HG02763 (cell line): ENCODE measurements at regions not wholly inside any gene's neighbourhood (a gene's known extent, or its start where the extent isn't known, plus 50 kb on each side); places are given as distances from the start of the nearest gene placed in this dataset.
"Not testable (repeated sequence)": the region's sequence is repeated elsewhere in the genome, so short reads cannot be mapped to it uniquely, and the experiment has no call there.

Experiments used
- ATAC-seq: cut with Tn5 transposase; IDR thresholded peaks from one replicate; pipeline ENCODE4 v1.9.1; 2021; ENCODE audit warnings: mild to moderate bottlenecking, moderate library complexity; ENCODE audit not compliant: unreplicated experiment

- ATAC-seq, result no peak
Measured at GRCh38 chr12:102669056-102669455, 188.7 kb upstream of the IGF1 start.

GRCh38 chr12:102666176-102666575, 185.8 kb upstream of the IGF1 start:
- ATAC-seq, result not testable (repeated sequence)

- ATAC-seq, result no peak
Measured at GRCh38 chr12:102659200-102659911, 179.0 kb upstream of the IGF1 start.

GRCh38 chr12:102653406-102653805, 173.0 kb upstream of the IGF1 start:
- no peak for ATAC-seq

- ATAC-seq, result no peak
Measured at GRCh38 chr12:102652645-102653313, 172.4 kb upstream of the IGF1 start.

GRCh38 chr12:102645968-102646367, 165.6 kb upstream of the IGF1 start:
- no peak for ATAC-seq

- no peak for ATAC-seq
Measured at GRCh38 chr12:102643879-102644575, 163.7 kb upstream of the IGF1 start.

GRCh38 chr12:102642199-102642598, 161.8 kb upstream of the IGF1 start:
- ATAC-seq, result no peak

- ATAC-seq, result not testable (repeated sequence)
Measured at GRCh38 chr12:102640658-102641057, 160.3 kb upstream of the IGF1 start.

- no peak for ATAC-seq
Measured at GRCh38 chr12:102638777-102639176, 158.4 kb upstream of the IGF1 start.

- no peak for ATAC-seq
Measured at GRCh38 chr12:102633981-102634605, 153.7 kb upstream of the IGF1 start.

GRCh38 chr12:102631274-102631673, 150.9 kb upstream of the IGF1 start:
- ATAC-seq, result no peak

- ATAC-seq, result no peak
Measured at GRCh38 chr12:102629262-102629888, 149.0 kb upstream of the IGF1 start.

GRCh38 chr12:102625819-102626218, 145.5 kb upstream of the IGF1 start:
- ATAC-seq, result no peak

- ATAC-seq, result no peak
Measured at GRCh38 chr12:102622618-102623017, 142.3 kb upstream of the IGF1 start.

- no peak for ATAC-seq
Measured at GRCh38 chr12:102618197-102618877, 138.0 kb upstream of the IGF1 start.

- ATAC-seq, result no peak
Measured at GRCh38 chr12:102616692-102617091, 136.3 kb upstream of the IGF1 start.

- ATAC-seq, result no peak
Measured at GRCh38 chr12:102611995-102612394, 131.6 kb upstream of the IGF1 start.

GRCh38 chr12:102609996-102610395, 129.6 kb upstream of the IGF1 start:
- ATAC-seq, result no peak

- ATAC-seq, result no peak
Measured at GRCh38 chr12:102603021-102603420, 122.7 kb upstream of the IGF1 start.
